H9 (cell line): ENCODE measurements at regions not wholly inside any gene's neighbourhood (a gene's known extent, or its start where the extent isn't known, plus 50 kb on each side); places are given as distances from the start of the nearest gene placed in this dataset.
A peak's percentile ranks its signal among the peaks of the same experiment; 100 is the strongest.

Source experiments
- DNase-seq: peaks from one replicate; pipeline ENCODE4 v3.0.0-alpha.2; 2017
- H2AFZ ChIP-seq: one replicate; pipeline ENCODE4 v1.6.1; 2013; ENCODE audit warnings: mild to moderate bottlenecking, low read length, control low read depth, moderate library complexity
- H2AK5ac ChIP-seq: 2 replicates; pipeline ENCODE4 v1.6.1; 2013; ENCODE audit warnings: low read length, control low read depth, mixed read lengths; ENCODE audit not compliant: insufficient read length
- H2BK120ac ChIP-seq: one replicate; pipeline ENCODE4 v1.6.1; 2013; ENCODE audit warnings: low read depth, mild to moderate bottlenecking, low read length, control low read depth, inconsistent platforms; ENCODE audit not compliant: poor library complexity, severe bottlenecking
- H2BK12ac ChIP-seq: 2 replicates; pipeline ENCODE4 v1.6.1; 2013; ENCODE audit warnings: low read length, control low read depth, mixed read lengths, low read depth; ENCODE audit not compliant: insufficient read length
- H2BK15ac ChIP-seq: 2 replicates; pipeline ENCODE4 v1.6.1; 2013; ENCODE audit warnings: low read depth, low read length, control low read depth
- H2BK20ac ChIP-seq: one replicate; pipeline ENCODE4 v1.6.1; 2013; ENCODE audit warnings: low read depth, mild to moderate bottlenecking, low read length, control low read depth, inconsistent platforms; ENCODE audit not compliant: poor library complexity, severe bottlenecking
- H2BK5ac ChIP-seq: 2 replicates; pipeline ENCODE4 v1.6.1; 2013; ENCODE audit warnings: low read length, control low read depth, mixed read lengths; ENCODE audit not compliant: insufficient read length
- H3K14ac ChIP-seq: 2 replicates; pipeline ENCODE4 v1.6.1; 2013; ENCODE audit warnings: low read length, control low read depth; ENCODE audit not compliant: insufficient read depth
- H3K18ac ChIP-seq: 2 replicates; pipeline ENCODE4 v1.6.1; 2013; ENCODE audit warnings: low read depth, mild to moderate bottlenecking, mixed read lengths, low read length, control low read depth; ENCODE audit not compliant: insufficient read length
- H3K23ac ChIP-seq: 2 replicates; pipeline ENCODE4 v1.6.1; 2013; ENCODE audit warnings: low read length, control low read depth, mixed read lengths, low read depth; ENCODE audit not compliant: insufficient read length
- H3K23me2 ChIP-seq: 2 replicates; pipeline ENCODE4 v1.6.1; 2013; ENCODE audit warnings: low read depth, mild to moderate bottlenecking, mixed read lengths, low read length, control low read depth; ENCODE audit not compliant: insufficient read length, poor library complexity, severe bottlenecking
- H3K27ac ChIP-seq: 2 replicates; pipeline ENCODE4 v1.5.1; 2013; ENCODE audit warnings: low read length, control low read depth, mixed read lengths, low read depth; ENCODE audit not compliant: insufficient read length
- H3K27me3 ChIP-seq: 2 replicates; pipeline ENCODE4 v1.6.1; 2013; ENCODE audit warnings: low read length, control low read depth, inconsistent platforms; ENCODE audit not compliant: insufficient read depth
- H3K4ac ChIP-seq: 2 replicates; pipeline ENCODE4 v1.6.1; 2013; ENCODE audit warnings: low read depth, mild to moderate bottlenecking, control low read depth, inconsistent platforms, low read length, moderate library complexity
- H3K4me1 ChIP-seq: 2 replicates; pipeline ENCODE4 v1.6.1; 2013; ENCODE audit warnings: low read length, control low read depth, inconsistent platforms; ENCODE audit not compliant: insufficient read depth
- H3K4me2 ChIP-seq: 2 replicates; pipeline ENCODE4 v1.6.1; 2013; ENCODE audit warnings: low read length, control low read depth, mixed read lengths; ENCODE audit not compliant: insufficient read length, insufficient read depth
- H3K56ac ChIP-seq: 2 replicates; pipeline ENCODE4 v1.6.1; 2013; ENCODE audit warnings: low read depth, mild to moderate bottlenecking, mixed read lengths, low read length, control low read depth; ENCODE audit not compliant: insufficient read length
- H3K79me1 ChIP-seq: 2 replicates; pipeline ENCODE4 v1.6.1; 2013; ENCODE audit warnings: low read depth, mild to moderate bottlenecking, moderate library complexity, low read length, control low read depth, inconsistent platforms; ENCODE audit not compliant: insufficient read depth, poor library complexity, severe bottlenecking
- H3K79me2 ChIP-seq: 2 replicates; pipeline ENCODE4 v1.6.1; 2013; ENCODE audit warnings: low read length, control low read depth, inconsistent platforms; ENCODE audit not compliant: insufficient read depth
- H3K9ac ChIP-seq: 2 replicates; pipeline ENCODE4 v1.6.1; 2013; ENCODE audit warnings: low read length, control low read depth, mixed read lengths; ENCODE audit not compliant: insufficient read length; ENCODE audit errors: extremely low read depth
- H3K9me3 ChIP-seq: one replicate; pipeline ENCODE4 v1.6.1; 2013; ENCODE audit warnings: low read depth, low read length, inconsistent platforms; ENCODE audit not compliant: control insufficient read depth
- H3T11ph ChIP-seq: one replicate; pipeline ENCODE4 v1.6.1; 2013; ENCODE audit warnings: mild to moderate bottlenecking, low read length, control low read depth, inconsistent platforms
- H4K20me1 ChIP-seq: one replicate; pipeline ENCODE4 v1.6.1; 2013; ENCODE audit not compliant: control insufficient read depth, insufficient read length, insufficient read depth
- H4K5ac ChIP-seq: 2 replicates; pipeline ENCODE4 v1.6.1; 2013; ENCODE audit warnings: low read depth, mild to moderate bottlenecking, mixed read lengths, low read length, control low read depth; ENCODE audit not compliant: insufficient read length
- H4K8ac ChIP-seq: replicated peaks from 2 replicates; pipeline ENCODE4 v1.6.1; 2013; ENCODE audit warnings: low read length, control low read depth, mixed read lengths, low read depth; ENCODE audit not compliant: insufficient read length
- H4K91ac ChIP-seq: 2 replicates; pipeline ENCODE4 v1.6.1; 2013; ENCODE audit warnings: low read depth, mild to moderate bottlenecking, moderate library complexity, mixed read lengths, low read length, control low read depth; ENCODE audit not compliant: insufficient read length
- H3K27ac Mint-ChIP-seq, 3 experiments: 2 replicates in 2 of 3; 3 replicates in 1 of 3; pipeline ENCODE4 v1.8.0; 2020 to 2021; ENCODE audit warnings: mixed read lengths in 3 of 3, mild to moderate bottlenecking in 1 of 3, moderate library complexity in 1 of 3
- H3K27me3 Mint-ChIP-seq: 2 replicates; pipeline ENCODE4 v1.8.0; 2021; ENCODE audit warnings: low read depth, mild to moderate bottlenecking, moderate library complexity, mixed read lengths
- H3K36me3 Mint-ChIP-seq, 3 experiments: 2 replicates in 2 of 3; 3 replicates in 1 of 3; pipeline ENCODE4 v1.8.0; 2020 to 2021; ENCODE audit warnings: low read depth in 3 of 3, mixed read lengths in 3 of 3; ENCODE audit not compliant: insufficient read depth in 1 of 3
- H3K4me1 Mint-ChIP-seq, 2 experiments: 2 replicates each; pipeline ENCODE4 v1.8.0; 2020; ENCODE audit warnings: mixed read lengths in 2 of 2
- H3K4me3 Mint-ChIP-seq, 2 experiments: 2 replicates in 1 of 2; 3 replicates in 1 of 2; pipeline ENCODE4 v1.8.0; 2020 to 2021; ENCODE audit warnings: mild to moderate bottlenecking in 2 of 2, mixed read lengths in 2 of 2, moderate library complexity in 1 of 2
- H3K9me3 Mint-ChIP-seq, 2 experiments: 2 replicates in 1 of 2; 3 replicates in 1 of 2; pipeline ENCODE4 v1.8.0; 2020; ENCODE audit warnings: mild to moderate bottlenecking in 2 of 2, mixed read lengths in 2 of 2, moderate library complexity in 1 of 2
- CTCF ChIP-seq: fragments of 200-600 bp; sonication (generic); conservative IDR thresholded peaks from 3 replicates; pipeline ENCODE4 v1.8.0; 2021; ENCODE audit warnings: antibody characterized with exemption, mild to moderate bottlenecking
- WGBS: extraction: QIAGEN DNeasy Blood & Tissue Kit; methylation state at CpG from one replicate; pipeline ENCODE4 v1.1.7; 2013; ENCODE audit warnings: missing lambda C conversion rate, low lambda C conversion rate, mixed read lengths; ENCODE audit not compliant: insufficient read length; ENCODE audit errors: extremely low coverage; 5-methylcytosine and 5-hydroxymethylcytosine counted together

- H2BK5ac ChIP-seq = no peak overlapping the region
- Mint-ChIP-seq H3K4me3 (peak overlapping the region in 1 of 2 experiments; percentile 6; a peak in 2 of 5 replicates), H3K4me1 (peaks cover 63 to 64% of the 10 kb centered on the region in 2 experiments), H3K27me3 (no peaks in the 10 kb centered on the region), H3K36me3 (peaks cover 2 to 51% (median 23%) of the 10 kb centered on the region in 3 experiments; a peak in 6 of 7 replicates), H3K27ac (peak overlapping the region; percentile 0 to 88 (median 15); a peak in 3 of 7 replicates), H3K9me3 (no peaks in the 10 kb centered on the region; a peak in 1 of 5 replicates)
- no peaks in the 10 kb centered on the region for H3K27me3 ChIP-seq
- no peak overlapping the region for H2BK12ac ChIP-seq
- no peak overlapping the region for H3K14ac ChIP-seq
- no peak overlapping the region for H3K9ac ChIP-seq
- H2BK15ac ChIP-seq = no peak overlapping the region
- peak overlapping the region; percentile 42 for H3K27ac ChIP-seq
- H2AFZ ChIP-seq = no peak overlapping the region
- no peak overlapping the region for H3T11ph ChIP-seq
- H3K23me2 ChIP-seq = peaks cover 2% of the 10 kb centered on the region
- WGBS = no CpG with 5 or more reads among the region's 2 CpGs
- H3K56ac ChIP-seq = no peak overlapping the region
- no peak overlapping the region for H4K5ac ChIP-seq
- H3K9me3 ChIP-seq = no peaks in the 10 kb centered on the region
- H3K23ac ChIP-seq = no peak overlapping the region
- no peak overlapping the region for H3K4ac ChIP-seq
- H3K79me2 ChIP-seq = no peaks in the 10 kb centered on the region
- no peaks in the 10 kb centered on the region for H3K79me1 ChIP-seq
- TF ChIP-seq CTCF = no peak
- DNase-seq = no peak
- no peaks in the 10 kb centered on the region for H4K20me1 ChIP-seq
- no peak overlapping the region for H4K8ac ChIP-seq
- peaks cover 14% of the 10 kb centered on the region; the same call in 1 of the 2 replicates for H3K4me1 ChIP-seq
- no peak overlapping the region for H3K18ac ChIP-seq
- H3K4me2 ChIP-seq = no peak overlapping the region
- no peak overlapping the region for H2BK120ac ChIP-seq
- H2BK20ac ChIP-seq = no peak overlapping the region
- no peak overlapping the region for H4K91ac ChIP-seq
- H2AK5ac ChIP-seq = no peak overlapping the region
Measured at GRCh38 chr2:201977651-201978050, 56.0 kb upstream of the FZD7 start.
